Heart left ventricle (tissue), 16 donors: ENCODE measurements at regions not wholly inside any gene's neighbourhood (a gene's known extent, or its start where the extent isn't known, plus 50 kb on each side); places are given as distances from the start of the nearest gene placed in this dataset.

Experiments
- ATAC-seq, 4 donors: fragments of 200-7000 bp; cut with Tn5 transposase; one replicate each; pipeline ENCODE4 v1.9.1; 2020 to 2022; ENCODE audit warnings: moderate library complexity in 4 of 4, mild to moderate bottlenecking in 3 of 4, moderate number of reproducible peaks in 1 of 4
- DNase-seq, 5 donors: peaks; one replicate each; pipeline ENCODE4 v3.0.0-alpha.2; 2020
- H3K27ac ChIP-seq, 12 donors: fragments of 200-600 bp; sonication (generic) in 4 of 12; one replicate each; pipeline versions ENCODE4 v1.5.0 to v1.8.0; 2016 to 2022; ENCODE audit warnings: mild to moderate bottlenecking in 2 of 12
- H3K27me3 ChIP-seq, 9 donors: fragments of 200-600 bp; sonication (generic) in 2 of 9; one replicate each; pipeline versions ENCODE4 v1.5.1 to v1.8.0; 2016 to 2022; ENCODE audit warnings: mild to moderate bottlenecking in 3 of 9
- H3K36me3 ChIP-seq, 9 donors: fragments of 200-600 bp; sonication (generic) in 2 of 9; one replicate each; pipeline versions ENCODE4 v1.5.0 to v1.8.0; 2018 to 2022; ENCODE audit warnings: mild to moderate bottlenecking in 2 of 9
- H3K4me1 ChIP-seq, 12 donors: fragments of 200-600 bp; sonication (generic) in 4 of 12; one replicate each; pipeline versions ENCODE4 v1.5.0 to v1.8.0; 2016 to 2022; ENCODE audit warnings: mild to moderate bottlenecking in 3 of 12
- H3K4me3 ChIP-seq, 12 donors: fragments of 200-600 bp; sonication (generic) in 4 of 12; one replicate each; pipeline versions ENCODE4 v1.5.0 to v1.8.0; 2017 to 2022; ENCODE audit warnings: mild to moderate bottlenecking in 9 of 12, moderate library complexity in 4 of 12
- H3K9me3 ChIP-seq, 12 donors: fragments of 200-600 bp; sonication (generic) in 4 of 12; one replicate each; pipeline versions ENCODE4 v1.5.0 to v1.8.0; 2016 to 2022; ENCODE audit warnings: mild to moderate bottlenecking in 1 of 12
- CTCF ChIP-seq, 12 donors: fragments of 200-600 bp; sonication (generic) in 4 of 12; IDR thresholded peaks; one replicate each; pipeline versions ENCODE4 v1.5.0 to v1.8.0; 2018 to 2022; ENCODE audit warnings: antibody characterized with exemption in 12 of 12, mild to moderate bottlenecking in 5 of 12
- POLR2A ChIP-seq, 2 donors: fragments of 450-650 bp; IDR thresholded peaks; one replicate each; pipeline ENCODE4 v1.6.1; 2017; ENCODE audit warnings: antibody characterized with exemption in 2 of 2, mild to moderate bottlenecking in 2 of 2, moderate library complexity in 2 of 2
- WGBS, 4 donors: extraction: QIAGEN DNeasy Blood & Tissue Kit in 2 of 4; methylation state at CpG; one replicate each; pipeline versions ENCODE4 v1.1.5 to v1.1.7; 2013 to 2018; 5-methylcytosine and 5-hydroxymethylcytosine counted together
- intact Hi-C, 10 donors: fragments of 100-400 bp; cut with DNase I; formaldehyde crosslinking; loops; one replicate each; pipeline versions ENCODE4 v1.11.1 to v1.14.2; 2022
- donor health status: ischemic (EF 13 %, LVEDD 7.1; RV severe dilation, severe dysfunction).
- donor health status: healthy with polysubstance abuse.
- donor health status: DM: no; HTN: yes; CAD: no.
- donor health status: DM: no; HTN: no; CAD: no.
- donor health status: ischemic (EF 25% LVEDD 6.9; RV normal size, moderate dysfunction).
- donor health status: ischemic (EF 25% LVEDD 5.7; RV mildly dilated, moderate dysfunction).
- donor health status: healthy.
- donor health status: DM: yes; HTN: yes; CAD: no.
- donor health status: ischemic (EF 35%, LVEDD 5.7; RV mildly dilated, moderate dysfunction).
- donor health status: nonischemic (EF 11% LVEDD 7.7; RV severe dilation, severe dysfunction).
- donor health status: DM: yes; HTN: yes; CAD: no.
- donor health status: PGD.
- donor health status: ischemic (EF 29% LVEDD 5.4; RV normal size, mild dysfunction).
- donor health status: nonischemic (EF 23%, LVEDD 6.1; RV moderate dilation, normal function).

- H3K4me1 ChIP-seq = no peaks in the 10 kb centered on the region
- H3K27ac ChIP-seq = no peak overlapping the region
- WGBS, 4 donors = 56 to 62% (median 59%) methylated on average over 2 of the region's 2 CpGs
- no peaks in the 10 kb centered on the region for H3K36me3 ChIP-seq
- peaks cover 0 to 5% (median 0%) of the 10 kb centered on the region in 12 donors for H3K9me3 ChIP-seq
- H3K4me3 ChIP-seq = no peak overlapping the region
- H3K27me3 ChIP-seq = peaks cover 0 to 12% (median 0%) of the 10 kb centered on the region in 9 donors
- no peak for ATAC-seq
- no peak for DNase-seq
- no peak for TF ChIP-seq CTCF (IDR thresholded peaks at IDR 0.05)
- no peak for TF ChIP-seq POLR2A (IDR thresholded peaks at IDR 0.05)
- intact Hi-C loops = no loop called here
Measured at GRCh38 chr7:131786204-131786603, 229.8 kb upstream of the PODXL start.

GRCh38 chr7:131778601-131779000 is 222.2 kb upstream of the PODXL start:
- H3K27ac ChIP-seq = no peak overlapping the region
- ATAC-seq (no peak), DNase-seq (no peak)
- peaks cover 0 to 20% (median 0%) of the 10 kb centered on the region in 9 donors for H3K27me3 ChIP-seq
- no peaks in the 10 kb centered on the region for H3K36me3 ChIP-seq
- WGBS, 4 donors = 86 to 100% (median 89%) methylated on average over 2 of the region's 2 CpGs
- peaks cover 0 to 4% (median 0%) of the 10 kb centered on the region in 12 donors for H3K9me3 ChIP-seq
- H3K4me3 ChIP-seq = no peak overlapping the region
- TF ChIP-seq POLR2A (IDR thresholded peaks at IDR 0.05) = no peak
- TF ChIP-seq CTCF (IDR thresholded peaks at IDR 0.05) = no peak
- H3K4me1 ChIP-seq = no peaks in the 10 kb centered on the region
- intact Hi-C loops = no loop called here

DNA sequence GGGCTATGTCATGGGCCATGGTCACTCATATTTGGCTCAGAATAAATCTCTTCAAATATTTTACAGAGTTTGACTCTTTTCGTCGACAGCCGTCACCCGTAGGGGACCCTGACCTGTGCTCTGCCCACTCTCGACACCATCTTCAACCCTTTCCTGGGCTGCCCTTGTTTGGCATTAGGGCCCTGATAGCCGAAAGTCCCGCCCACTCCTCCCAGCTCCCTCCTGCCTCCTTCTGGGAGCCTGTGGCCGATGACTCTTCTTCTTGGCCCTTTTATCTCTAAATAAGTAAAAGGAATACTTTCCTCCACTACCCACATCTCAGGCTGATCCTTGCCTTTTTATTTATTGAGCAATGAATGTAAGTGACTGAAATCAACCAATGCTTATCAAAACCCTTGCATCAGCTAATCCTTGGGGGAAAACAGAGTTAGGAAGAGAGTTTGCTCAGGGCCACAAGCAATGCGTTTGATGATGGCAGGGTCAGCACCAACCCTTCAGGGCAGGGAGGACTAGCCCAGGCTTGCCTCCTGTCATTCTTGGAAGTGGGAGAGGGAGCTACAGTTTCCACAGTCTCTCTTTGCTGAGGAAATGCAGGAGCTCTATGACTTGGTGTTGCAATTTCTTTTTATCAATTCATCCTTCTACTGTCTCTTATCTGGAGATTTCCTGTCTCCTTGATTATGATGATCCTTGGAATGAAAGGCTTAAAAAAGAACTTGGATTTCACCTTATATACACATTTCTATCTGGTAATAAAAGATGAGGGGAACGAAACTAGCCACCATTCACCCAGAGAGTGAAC is 218.2 kb upstream of the PODXL start:
- peaks cover 0 to 6% (median 0%) of the 10 kb centered on the region in 9 donors for H3K27me3 ChIP-seq

More for the DNA sequence above, 218.2 kb upstream of the PODXL start:
- ATAC-seq (no peak), DNase-seq (no peak)
- no peak overlapping the region for H3K4me3 ChIP-seq
- no peak overlapping the region for H3K27ac ChIP-seq
- intact Hi-C loops = no loop called here
- no peaks in the 10 kb centered on the region for H3K4me1 ChIP-seq
- WGBS, 4 donors = 63 to 68% (median 65%) methylated on average over 10 of the region's 10 CpGs
- H3K9me3 ChIP-seq = no peaks in the 10 kb centered on the region
- TF ChIP-seq POLR2A (IDR thresholded peaks at IDR 0.05) = no peak
- no peak for TF ChIP-seq CTCF (IDR thresholded peaks at IDR 0.05)
- no peaks in the 10 kb centered on the region for H3K36me3 ChIP-seq
